HFFc6 (cell line): ENCODE measurements at regions not wholly inside any gene's neighbourhood (a gene's known extent, or its start where the extent isn't known, plus 50 kb on each side); places are given as distances from the start of the nearest gene placed in this dataset.

Source experiments
- DNase-seq: peaks from one replicate; pipeline ENCODE4 v3.0.0-alpha.2; 2018
- H3K27ac Mint-ChIP-seq: 2 replicates; pipeline ENCODE4 v1.8.0; 2020; ENCODE audit warnings: mild to moderate bottlenecking, mixed read lengths
- H3K27me3 Mint-ChIP-seq: 2 replicates; pipeline ENCODE4 v1.8.0; 2021; ENCODE audit warnings: mild to moderate bottlenecking, moderate library complexity, mixed read lengths; ENCODE audit not compliant: insufficient read depth
- H3K36me3 Mint-ChIP-seq: 2 replicates; pipeline ENCODE4 v1.8.0; 2021; ENCODE audit warnings: low read depth, mixed read lengths
- H3K4me1 Mint-ChIP-seq: 2 replicates; pipeline ENCODE4 v1.8.0; 2020; ENCODE audit warnings: low read depth, mixed read lengths
- H3K4me3 Mint-ChIP-seq: 2 replicates; pipeline ENCODE4 v1.8.0; 2020; ENCODE audit warnings: mild to moderate bottlenecking, moderate library complexity, mixed read lengths
- H3K9me3 Mint-ChIP-seq: 2 replicates; pipeline ENCODE4 v1.8.0; 2020; ENCODE audit warnings: mild to moderate bottlenecking, mixed read lengths
- CTCF ChIP-seq: fragments of 200-600 bp; sonication (generic); IDR thresholded peaks from 2 replicates; pipeline ENCODE4 v1.5.0; 2021; ENCODE audit warnings: antibody characterized with exemption, mild to moderate bottlenecking

DNA sequence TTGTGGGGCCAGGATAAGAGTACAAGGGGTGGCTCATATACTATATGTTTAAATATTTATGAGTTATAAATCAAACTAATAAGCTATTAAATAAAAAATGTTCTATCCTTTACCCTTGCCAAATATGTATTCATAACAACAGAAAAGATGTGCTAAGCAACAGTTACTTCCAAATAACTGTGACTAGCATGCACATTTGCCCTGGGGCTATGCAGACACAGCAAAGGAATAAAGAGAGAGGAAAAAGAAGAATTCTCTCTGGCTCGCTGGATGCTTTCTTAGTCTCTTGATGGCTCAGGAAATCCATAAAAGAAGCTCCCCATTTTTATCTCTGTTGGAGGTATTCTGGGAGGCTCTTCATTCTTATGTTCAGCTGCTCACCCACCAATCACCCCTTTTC is 182.4 kb upstream of the ATP10B start:
- TF ChIP-seq CTCF = no peak
- H3K4me3 Mint-ChIP-seq = no peak overlapping the region

DNA sequence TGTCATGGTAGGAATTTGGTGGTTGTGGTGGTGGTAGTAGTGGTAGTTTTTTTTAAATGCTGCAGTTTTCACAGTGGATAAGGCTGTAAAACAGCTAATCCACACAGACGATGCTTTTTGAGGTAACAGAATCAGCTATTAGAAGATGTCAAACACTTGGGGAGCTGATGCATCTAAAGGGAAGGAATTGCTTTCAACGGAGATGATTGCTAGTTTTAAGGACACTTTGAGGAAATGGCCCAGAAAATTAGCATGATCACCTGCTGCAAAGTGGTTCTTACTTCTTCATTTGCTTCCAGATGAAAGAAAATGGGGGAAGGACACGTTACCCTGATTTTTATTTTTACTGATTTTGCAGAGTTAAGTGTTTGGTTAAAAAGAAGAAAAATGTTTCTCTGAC is 178.2 kb upstream of the ATP10B start:
- no peak for DNase-seq
- no peaks in the 10 kb centered on the region for H3K4me1 Mint-ChIP-seq
- no peak overlapping the region for H3K4me3 Mint-ChIP-seq
- no peak overlapping the region for H3K27ac Mint-ChIP-seq
- no peak for TF ChIP-seq CTCF
- no peaks in the 10 kb centered on the region for H3K36me3 Mint-ChIP-seq
- peaks cover 18% of the 10 kb centered on the region for H3K9me3 Mint-ChIP-seq
- peaks cover under 1% of the 10 kb centered on the region; the same call in 1 of the 2 replicates for H3K27me3 Mint-ChIP-seq

More for the DNA sequence above, 182.4 kb upstream of the ATP10B start:
- Mint-ChIP-seq H3K4me1 (no peaks in the 10 kb centered on the region), H3K36me3 (no peaks in the 10 kb centered on the region), H3K27ac (no peak overlapping the region), H3K9me3 (peaks cover 45% of the 10 kb centered on the region), H3K27me3 (peaks cover 3% of the 10 kb centered on the region; the same call in 1 of the 2 replicates)
- no peak for DNase-seq

- Mint-ChIP-seq H3K27me3 (no peaks in the 10 kb centered on the region), H3K4me3 (no peak overlapping the region), H3K27ac (no peak overlapping the region), H3K4me1 (no peaks in the 10 kb centered on the region), H3K9me3 (peaks cover 15% of the 10 kb centered on the region), H3K36me3 (no peaks in the 10 kb centered on the region)
- DNase-seq = no peak
- TF ChIP-seq CTCF = no peak
Measured at GRCh38 chr5:161027763-161028162, 175.8 kb upstream of the ATP10B start.

DNA sequence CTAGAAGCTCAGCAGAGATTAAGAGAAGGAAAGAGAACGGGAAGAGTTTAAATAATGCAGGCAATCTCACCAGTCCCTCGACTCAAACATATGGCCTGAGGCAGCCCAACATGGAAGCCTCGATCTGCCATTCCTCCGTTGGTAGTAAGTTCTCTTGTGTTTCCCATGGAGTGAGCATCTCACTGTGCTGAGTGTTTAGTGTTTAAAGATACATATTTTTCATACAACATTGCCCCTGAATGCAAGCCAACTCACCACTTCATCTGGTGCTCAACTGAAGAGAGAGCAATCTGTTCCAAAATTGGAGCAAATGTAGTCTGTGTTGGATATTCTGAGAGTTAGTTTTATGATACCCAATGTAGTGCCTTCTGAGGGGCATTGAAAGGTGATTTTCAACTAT is 171.5 kb upstream of the ATP10B start:
- DNase-seq = no peak
- H3K27me3 Mint-ChIP-seq = no peaks in the 10 kb centered on the region
- H3K4me1 Mint-ChIP-seq = no peaks in the 10 kb centered on the region
- H3K27ac Mint-ChIP-seq = no peak overlapping the region
- TF ChIP-seq CTCF = no peak
- no peaks in the 10 kb centered on the region for H3K36me3 Mint-ChIP-seq
- peaks cover 4% of the 10 kb centered on the region for H3K9me3 Mint-ChIP-seq
- no peak overlapping the region for H3K4me3 Mint-ChIP-seq

- H3K4me3 Mint-ChIP-seq = no peak overlapping the region
- no peaks in the 10 kb centered on the region for H3K27me3 Mint-ChIP-seq
- H3K36me3 Mint-ChIP-seq = no peaks in the 10 kb centered on the region
- DNase-seq = no peak
- H3K4me1 Mint-ChIP-seq = no peaks in the 10 kb centered on the region
- no peak for TF ChIP-seq CTCF
- H3K9me3 Mint-ChIP-seq = peaks cover 4% of the 10 kb centered on the region
- no peak overlapping the region for H3K27ac Mint-ChIP-seq
Measured at GRCh38 chr5:161022151-161022550, 170.1 kb upstream of the ATP10B start.

GRCh38 chr5:161009817-161010216 is 157.8 kb upstream of the ATP10B start:
- Mint-ChIP-seq H3K27ac (no peak overlapping the region), H3K36me3 (no peaks in the 10 kb centered on the region), H3K27me3 (peaks cover 1% of the 10 kb centered on the region; the same call in 1 of the 2 replicates), H3K4me1 (no peaks in the 10 kb centered on the region), H3K9me3 (peaks cover 49% of the 10 kb centered on the region), H3K4me3 (no peak overlapping the region)
- no peak for TF ChIP-seq CTCF
- DNase-seq = no peak
